GM23338 (cell line): ENCODE measurements at regions not wholly inside any gene's neighbourhood (a gene's known extent, or its start where the extent isn't known, plus 50 kb on each side); places are given as distances from the start of the nearest gene placed in this dataset.

Experiments used
- ATAC-seq: fragments of 200-7000 bp; cut with Tn5 transposase; 3 replicates; pipeline ENCODE4 v1.9.1; 2020
- DNase-seq: peaks from one replicate; pipeline ENCODE4 v3.0.0-alpha.2; 2015; ENCODE audit warnings: low spot score
- H2AFZ ChIP-seq: fragments of 200-600 bp; sonication (generic); 2 replicates; pipeline ENCODE4 v1.8.0; 2016; ENCODE audit warnings: antibody characterized with exemption, mild to moderate bottlenecking, moderate library complexity
- H3F3A ChIP-seq: fragments of 200-600 bp; sonication (generic); replicated peaks from 2 replicates; pipeline ENCODE4 v1.8.0; 2017; ENCODE audit warnings: antibody characterized with exemption, mixed run types, low read depth
- H3K27ac ChIP-seq: fragments of 200-600 bp; sonication (generic); 2 replicates; pipeline ENCODE4 v1.6.1; 2016; ENCODE audit warnings: low read depth
- H3K27me3 ChIP-seq: fragments of 200-600 bp; sonication (generic); 2 replicates; pipeline ENCODE4 v1.8.0; 2016; ENCODE audit warnings: mild to moderate bottlenecking, mixed run types, moderate library complexity; ENCODE audit not compliant: insufficient read depth
- H3K36me3 ChIP-seq: fragments of 200-600 bp; sonication (generic); 2 replicates; pipeline ENCODE4 v1.8.0; 2016; ENCODE audit warnings: mild to moderate bottlenecking; ENCODE audit not compliant: insufficient read depth
- H3K4me1 ChIP-seq: fragments of 200-600 bp; sonication (generic); 2 replicates; pipeline ENCODE4 v1.8.0; 2016; ENCODE audit warnings: mild to moderate bottlenecking, moderate library complexity; ENCODE audit not compliant: insufficient read depth
- H3K4me2 ChIP-seq: fragments of 200-600 bp; sonication (generic); 2 replicates; pipeline ENCODE4 v1.7.1; 2017; ENCODE audit warnings: mixed run types
- H3K4me3 ChIP-seq: fragments of 200-600 bp; sonication (generic); 2 replicates; pipeline ENCODE4 v1.6.1; 2016; ENCODE audit warnings: mixed run types
- H3K79me2 ChIP-seq: fragments of 200-600 bp; sonication (generic); replicated peaks from 2 replicates; pipeline ENCODE4 v1.8.0; 2017; ENCODE audit warnings: mild to moderate bottlenecking; ENCODE audit not compliant: insufficient read depth
- H3K9me2 ChIP-seq: fragments of 200-600 bp; sonication (generic); 2 replicates; pipeline ENCODE4 v1.8.0; 2017; ENCODE audit not compliant: insufficient read depth
- H4K20me1 ChIP-seq: fragments of 200-600 bp; sonication (generic); replicated peaks from 2 replicates; pipeline ENCODE4 v1.8.0; 2017; ENCODE audit warnings: mild to moderate bottlenecking; ENCODE audit not compliant: insufficient read depth
- H3K27ac Mint-ChIP-seq: 2 replicates; pipeline ENCODE4 v1.8.0; 2020; ENCODE audit warnings: inconsistent platforms, mild to moderate bottlenecking, moderate library complexity, mixed read lengths
- H3K27me3 Mint-ChIP-seq: 3 replicates; pipeline ENCODE4 v1.8.0; 2022; ENCODE audit warnings: low read depth, mild to moderate bottlenecking, moderate library complexity, mixed read lengths, inconsistent platforms; ENCODE audit not compliant: insufficient read depth, poor library complexity
- H3K36me3 Mint-ChIP-seq: 3 replicates; pipeline ENCODE4 v1.8.0; 2021; ENCODE audit warnings: low read depth, mild to moderate bottlenecking, inconsistent platforms, moderate library complexity, mixed read lengths
- H3K4me1 Mint-ChIP-seq: 3 replicates; pipeline ENCODE4 v1.8.0; 2020; ENCODE audit warnings: mild to moderate bottlenecking, inconsistent platforms, mixed read lengths
- H3K4me3 Mint-ChIP-seq: 3 replicates; pipeline ENCODE4 v1.8.0; 2021; ENCODE audit warnings: moderate library complexity, mild to moderate bottlenecking, inconsistent platforms, mixed read lengths
- H3K9me3 Mint-ChIP-seq: 3 replicates; pipeline ENCODE4 v1.8.0; 2020; ENCODE audit warnings: moderate library complexity, mild to moderate bottlenecking, inconsistent platforms, mixed read lengths
- CREB1 ChIP-seq: fragments of 250-450 bp; sonication (Bioruptor Pico); IDR thresholded peaks from 2 replicates; pipeline ENCODE4 v1.5.0; 2020; ENCODE audit warnings: low read depth, mild to moderate bottlenecking, moderate library complexity
- EZH2phosphoT487 ChIP-seq: fragments of 200-600 bp; sonication (generic); IDR thresholded peaks from one replicate; pipeline ENCODE4 v1.8.1; 2018; ENCODE audit warnings: antibody characterized with exemption; ENCODE audit not compliant: unreplicated experiment
- JUNB ChIP-seq: IDR thresholded peaks from one replicate; pipeline ENCODE4 v1.6.1; 2016; ENCODE audit warnings: antibody characterized with exemption; ENCODE audit not compliant: unreplicated experiment
- NANOG ChIP-seq: IDR thresholded peaks from 2 replicates; pipeline ENCODE4 v1.6.1; 2016; ENCODE audit warnings: antibody characterized with exemption, borderline replicate concordance
- POLR2AphosphoS5 ChIP-seq: IDR thresholded peaks from 2 replicates; pipeline ENCODE4 v1.6.1; 2016; ENCODE audit warnings: antibody characterized with exemption, low read depth
- STAT1 ChIP-seq: IDR thresholded peaks from one replicate; pipeline ENCODE4 v1.6.1; 2016; ENCODE audit warnings: antibody characterized with exemption; ENCODE audit not compliant: unreplicated experiment
- ZNF114 ChIP-seq: fragments of 250-450 bp; sonication (Bioruptor Pico); IDR thresholded peaks from 2 replicates; pipeline ENCODE4 v1.5.0; 2020; ENCODE audit warnings: mild to moderate bottlenecking, moderate library complexity
- ZNF331 ChIP-seq: fragments of 250-450 bp; sonication (Bioruptor Pico); IDR thresholded peaks from 2 replicates; pipeline ENCODE4 v1.5.0; 2020; ENCODE audit warnings: low read depth, mild to moderate bottlenecking, moderate library complexity
- TF ChIP-seq, protein P1 (sequence below), 2 experiments: fragments of 200-600 bp in 1 of 2; sonication (generic) in 1 of 2; conservative IDR thresholded peaks; 2 replicates each; pipeline versions ENCODE4 v1.5.1 to v1.6.1; 2016 to 2017; ENCODE audit warnings: antibody characterized with exemption in 2 of 2, low read depth in 2 of 2, mild to moderate bottlenecking in 2 of 2, moderate library complexity in 1 of 2
- TF ChIP-seq, protein P2 (sequence below): fragments of 250-450 bp; sonication (Bioruptor Pico); IDR thresholded peaks from 2 replicates; pipeline ENCODE4 v1.5.0; 2020; ENCODE audit warnings: mild to moderate bottlenecking, moderate library complexity

DNA sequence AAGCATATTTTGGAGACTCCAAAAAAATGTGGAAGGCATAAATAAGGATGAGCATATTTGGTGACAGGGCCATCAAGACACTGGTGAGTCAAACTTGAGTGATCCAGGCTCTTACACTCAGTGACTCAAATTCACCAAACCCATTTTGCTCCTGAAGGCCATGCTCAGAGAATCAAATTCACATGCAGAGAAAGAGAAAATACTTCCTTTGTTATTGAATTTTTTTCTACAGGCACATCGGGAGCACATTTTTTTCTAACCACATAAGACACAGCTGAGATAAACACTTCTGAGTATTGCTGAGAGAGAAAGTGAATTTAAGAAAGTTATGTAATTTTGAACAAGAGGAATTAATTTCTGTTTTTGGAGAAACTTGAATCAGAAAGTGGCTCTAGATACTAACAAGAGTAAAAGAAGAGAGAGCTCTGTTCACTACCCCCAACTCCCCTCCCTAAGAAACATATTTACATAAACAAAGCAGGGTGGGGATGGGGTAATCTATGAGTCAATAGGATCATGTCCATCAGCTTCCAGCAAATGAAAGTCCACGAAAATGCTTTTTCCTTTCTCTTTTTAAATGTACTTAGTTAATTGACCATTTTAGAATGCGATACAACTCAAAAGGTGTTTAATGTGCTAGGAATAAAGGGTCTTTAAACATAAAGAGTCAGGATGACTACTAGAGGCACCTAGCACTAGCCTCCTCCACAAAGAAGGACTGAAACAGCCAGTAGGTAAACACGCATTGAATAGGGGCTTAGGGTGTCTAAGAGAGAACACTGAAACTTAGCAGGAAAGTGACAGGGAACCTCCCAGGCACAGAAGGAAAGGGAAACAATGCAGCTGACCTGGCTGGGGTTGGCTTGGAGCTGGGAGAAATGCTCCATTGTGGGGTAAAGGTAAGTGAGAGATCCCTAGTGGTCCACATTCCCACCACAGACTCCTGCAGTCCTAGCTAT is 152.3 kb downstream of the KCNE4 start:
- Mint-ChIP-seq H3K27ac (no peak overlapping the region), H3K9me3 (peaks cover 3% of the 10 kb centered on the region; the same call in 1 of the 3 replicates), H3K27me3 (peaks cover 3% of the 10 kb centered on the region), H3K4me3 (no peak overlapping the region), H3K36me3 (peaks cover 6% of the 10 kb centered on the region; the same call in 2 of the 3 replicates), H3K4me1 (peaks cover 11% of the 10 kb centered on the region)
- Histone ChIP-seq H3K79me2 (no peaks in the 10 kb centered on the region), H3K9me2 (peaks cover 5% of the 10 kb centered on the region; the same call in 1 of the 2 replicates), H2AFZ (peak overlapping the region; percentile 8; the same call in 1 of the 2 replicates), H3K27me3 (no peaks in the 10 kb centered on the region), H3F3A (no peaks in the 10 kb centered on the region), H3K27ac (no peak overlapping the region), H4K20me1 (no peaks in the 10 kb centered on the region), H3K4me2 (peak overlapping the region; percentile 55), H3K4me3 (no peak overlapping the region), H3K4me1 (peaks cover 10% of the 10 kb centered on the region), H3K36me3 (no peaks in the 10 kb centered on the region)
- TF ChIP-seq EZH2phosphoT487, result no peak
- no peak for TF ChIP-seq CREB1
- TF ChIP-seq, protein P1, sequence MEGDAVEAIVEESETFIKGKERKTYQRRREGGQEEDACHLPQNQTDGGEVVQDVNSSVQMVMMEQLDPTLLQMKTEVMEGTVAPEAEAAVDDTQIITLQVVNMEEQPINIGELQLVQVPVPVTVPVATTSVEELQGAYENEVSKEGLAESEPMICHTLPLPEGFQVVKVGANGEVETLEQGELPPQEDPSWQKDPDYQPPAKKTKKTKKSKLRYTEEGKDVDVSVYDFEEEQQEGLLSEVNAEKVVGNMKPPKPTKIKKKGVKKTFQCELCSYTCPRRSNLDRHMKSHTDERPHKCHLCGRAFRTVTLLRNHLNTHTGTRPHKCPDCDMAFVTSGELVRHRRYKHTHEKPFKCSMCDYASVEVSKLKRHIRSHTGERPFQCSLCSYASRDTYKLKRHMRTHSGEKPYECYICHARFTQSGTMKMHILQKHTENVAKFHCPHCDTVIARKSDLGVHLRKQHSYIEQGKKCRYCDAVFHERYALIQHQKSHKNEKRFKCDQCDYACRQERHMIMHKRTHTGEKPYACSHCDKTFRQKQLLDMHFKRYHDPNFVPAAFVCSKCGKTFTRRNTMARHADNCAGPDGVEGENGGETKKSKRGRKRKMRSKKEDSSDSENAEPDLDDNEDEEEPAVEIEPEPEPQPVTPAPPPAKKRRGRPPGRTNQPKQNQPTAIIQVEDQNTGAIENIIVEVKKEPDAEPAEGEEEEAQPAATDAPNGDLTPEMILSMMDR (conservative IDR thresholded peaks at IDR 0.05; ENCODE audit: low read depth in 2 of 2), result no peak
- ATAC-seq (peak; percentile 58), DNase-seq (no peak)

DNA sequence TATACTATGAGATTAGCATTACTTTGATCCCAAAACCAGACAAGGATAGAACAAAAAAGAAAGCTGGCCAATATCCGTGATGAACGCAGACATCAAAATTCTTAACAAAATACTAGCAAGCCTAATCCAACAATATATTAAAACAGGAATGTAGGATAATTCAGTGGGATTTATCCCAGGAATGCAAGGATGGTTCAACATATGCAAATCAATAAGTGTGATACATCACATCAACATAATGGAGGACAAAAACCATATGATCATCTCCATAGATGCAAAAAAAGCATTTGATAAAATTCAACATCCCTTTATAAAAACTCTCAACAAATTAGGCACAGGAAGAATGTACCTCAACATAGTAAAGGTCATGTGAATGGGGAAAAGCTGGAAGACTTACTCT is 158.5 kb downstream of the KCNE4 start:
- no peak overlapping the region for H3K4me2 ChIP-seq
- no peaks in the 10 kb centered on the region; the same call in 1 of the 2 replicates for H3K4me1 ChIP-seq
- Mint-ChIP-seq H3K36me3 (no peaks in the 10 kb centered on the region; the same call in 2 of the 3 replicates), H3K27me3 (no peaks in the 10 kb centered on the region), H3K9me3 (peaks cover 2% of the 10 kb centered on the region; the same call in 1 of the 3 replicates), H3K27ac (no peak overlapping the region), H3K4me3 (no peak overlapping the region), H3K4me1 (peaks cover 3% of the 10 kb centered on the region)
- no peak overlapping the region for H3K4me3 ChIP-seq
- DNase-seq, result no peak
- no peak for ATAC-seq
- H3K36me3 ChIP-seq, result no peaks in the 10 kb centered on the region
- no peak overlapping the region for H3K27ac ChIP-seq
- H3K79me2 ChIP-seq, result no peaks in the 10 kb centered on the region
- 0 out of 2 replicates have a peak, but pooled peaks cover 6% of the 10 kb centered on the region for H3K9me2 ChIP-seq
- H2AFZ ChIP-seq, result no peak overlapping the region
- H3K27me3 ChIP-seq, result no peaks in the 10 kb centered on the region
- H3F3A ChIP-seq, result no peaks in the 10 kb centered on the region
- no peaks in the 10 kb centered on the region for H4K20me1 ChIP-seq
- TF ChIP-seq JUNB, result no peak
- TF ChIP-seq ZNF114 (CRISPR knock-in tag), result no peak
- TF ChIP-seq STAT1, result no peak
- TF ChIP-seq, protein P1 (conservative IDR thresholded peaks at IDR 0.05; ENCODE audit: low read depth in 2 of 2), result no peak
- TF ChIP-seq, protein P2, sequence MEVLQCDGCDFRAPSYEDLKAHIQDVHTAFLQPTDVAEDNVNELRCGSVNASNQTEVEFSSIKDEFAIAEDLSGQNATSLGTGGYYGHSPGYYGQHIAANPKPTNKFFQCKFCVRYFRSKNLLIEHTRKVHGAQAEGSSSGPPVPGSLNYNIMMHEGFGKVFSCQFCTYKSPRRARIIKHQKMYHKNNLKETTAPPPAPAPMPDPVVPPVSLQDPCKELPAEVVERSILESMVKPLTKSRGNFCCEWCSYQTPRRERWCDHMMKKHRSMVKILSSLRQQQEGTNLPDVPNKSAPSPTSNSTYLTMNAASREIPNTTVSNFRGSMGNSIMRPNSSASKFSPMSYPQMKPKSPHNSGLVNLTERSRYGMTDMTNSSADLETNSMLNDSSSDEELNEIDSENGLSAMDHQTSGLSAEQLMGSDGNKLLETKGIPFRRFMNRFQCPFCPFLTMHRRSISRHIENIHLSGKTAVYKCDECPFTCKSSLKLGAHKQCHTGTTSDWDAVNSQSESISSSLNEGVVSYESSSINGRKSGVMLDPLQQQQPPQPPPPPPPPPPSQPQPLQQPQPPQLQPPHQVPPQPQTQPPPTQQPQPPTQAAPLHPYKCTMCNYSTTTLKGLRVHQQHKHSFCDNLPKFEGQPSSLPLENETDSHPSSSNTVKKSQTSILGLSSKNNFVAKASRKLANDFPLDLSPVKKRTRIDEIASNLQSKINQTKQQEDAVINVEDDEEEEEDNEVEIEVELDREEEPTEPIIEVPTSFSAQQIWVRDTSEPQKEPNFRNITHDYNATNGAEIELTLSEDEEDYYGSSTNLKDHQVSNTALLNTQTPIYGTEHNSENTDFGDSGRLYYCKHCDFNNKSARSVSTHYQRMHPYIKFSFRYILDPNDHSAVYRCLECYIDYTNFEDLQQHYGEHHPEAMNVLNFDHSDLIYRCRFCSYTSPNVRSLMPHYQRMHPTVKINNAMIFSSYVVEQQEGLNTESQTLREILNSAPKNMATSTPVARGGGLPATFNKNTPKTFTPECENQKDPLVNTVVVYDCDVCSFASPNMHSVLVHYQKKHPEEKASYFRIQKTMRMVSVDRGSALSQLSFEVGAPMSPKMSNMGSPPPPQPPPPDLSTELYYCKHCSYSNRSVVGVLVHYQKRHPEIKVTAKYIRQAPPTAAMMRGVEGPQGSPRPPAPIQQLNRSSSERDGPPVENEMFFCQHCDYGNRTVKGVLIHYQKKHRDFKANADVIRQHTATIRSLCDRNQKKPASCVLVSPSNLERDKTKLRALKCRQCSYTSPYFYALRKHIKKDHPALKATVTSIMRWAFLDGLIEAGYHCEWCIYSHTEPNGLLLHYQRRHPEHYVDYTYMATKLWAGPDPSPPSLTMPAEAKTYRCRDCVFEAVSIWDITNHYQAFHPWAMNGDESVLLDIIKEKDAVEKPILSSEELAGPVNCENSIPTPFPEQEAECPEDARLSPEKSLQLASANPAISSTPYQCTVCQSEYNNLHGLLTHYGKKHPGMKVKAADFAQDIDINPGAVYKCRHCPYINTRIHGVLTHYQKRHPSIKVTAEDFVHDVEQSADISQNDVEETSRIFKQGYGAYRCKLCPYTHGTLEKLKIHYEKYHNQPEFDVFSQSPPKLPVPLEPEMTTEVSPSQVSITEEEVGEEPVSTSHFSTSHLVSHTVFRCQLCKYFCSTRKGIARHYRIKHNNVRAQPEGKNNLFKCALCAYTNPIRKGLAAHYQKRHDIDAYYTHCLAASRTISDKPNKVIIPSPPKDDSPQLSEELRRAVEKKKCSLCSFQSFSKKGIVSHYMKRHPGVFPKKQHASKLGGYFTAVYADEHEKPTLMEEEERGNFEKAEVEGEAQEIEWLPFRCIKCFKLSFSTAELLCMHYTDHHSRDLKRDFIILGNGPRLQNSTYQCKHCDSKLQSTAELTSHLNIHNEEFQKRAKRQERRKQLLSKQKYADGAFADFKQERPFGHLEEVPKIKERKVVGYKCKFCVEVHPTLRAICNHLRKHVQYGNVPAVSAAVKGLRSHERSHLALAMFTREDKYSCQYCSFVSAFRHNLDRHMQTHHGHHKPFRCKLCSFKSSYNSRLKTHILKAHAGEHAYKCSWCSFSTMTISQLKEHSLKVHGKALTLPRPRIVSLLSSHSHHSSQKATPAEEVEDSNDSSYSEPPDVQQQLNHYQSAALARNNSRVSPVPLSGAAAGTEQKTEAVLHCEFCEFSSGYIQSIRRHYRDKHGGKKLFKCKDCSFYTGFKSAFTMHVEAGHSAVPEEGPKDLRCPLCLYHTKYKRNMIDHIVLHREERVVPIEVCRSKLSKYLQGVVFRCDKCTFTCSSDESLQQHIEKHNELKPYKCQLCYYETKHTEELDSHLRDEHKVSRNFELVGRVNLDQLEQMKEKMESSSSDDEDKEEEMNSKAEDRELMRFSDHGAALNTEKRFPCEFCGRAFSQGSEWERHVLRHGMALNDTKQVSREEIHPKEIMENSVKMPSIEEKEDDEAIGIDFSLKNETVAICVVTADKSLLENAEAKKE (CRISPR knock-in tag), result no peak
- TF ChIP-seq POLR2AphosphoS5, result no peak
- no peak for TF ChIP-seq NANOG
- no peak for TF ChIP-seq ZNF331
